AG04449 (cell line): ENCODE measurements at regions not wholly inside any gene's neighbourhood (a gene's known extent, or its start where the extent isn't known, plus 50 kb on each side); places are given as distances from the start of the nearest gene placed in this dataset.

Experiments used
- CTCF ChIA-PET: fragments of 350-600 bp; formaldehyde crosslinking; extraction: SDS; loops from one replicate; lab custom pipeline; 2021; ENCODE audit warnings: antibody characterized with exemption; lab: Yijun Ruan, JAX
- POLR2A ChIA-PET: fragments of 400-600, 350-600 bp; formaldehyde crosslinking; extraction: SDS; loops from one replicate; lab custom pipeline; 2020; ENCODE audit warnings: antibody characterized with exemption, inconsistent platforms; lab: Yijun Ruan, JAX
- DNase-seq: peaks from one replicate; pipeline ENCODE4 v3.0.0-alpha.2; 2010; ENCODE audit warnings: low read depth, low spot score
- H3K4me3 ChIP-seq: 2 replicates; pipeline ENCODE4 v1.5.1; 2011; ENCODE audit warnings: low read depth, mild to moderate bottlenecking, control low read depth, low read length
- TF ChIP-seq, protein P1 (sequence below): IDR thresholded peaks from one replicate; pipeline ENCODE4 v1.5.1; 2011; ENCODE audit warnings: mild to moderate bottlenecking, moderate library complexity, low read length, control low read depth, inconsistent platforms; ENCODE audit not compliant: insufficient read depth; ENCODE audit errors: missing control alignments

DNA sequence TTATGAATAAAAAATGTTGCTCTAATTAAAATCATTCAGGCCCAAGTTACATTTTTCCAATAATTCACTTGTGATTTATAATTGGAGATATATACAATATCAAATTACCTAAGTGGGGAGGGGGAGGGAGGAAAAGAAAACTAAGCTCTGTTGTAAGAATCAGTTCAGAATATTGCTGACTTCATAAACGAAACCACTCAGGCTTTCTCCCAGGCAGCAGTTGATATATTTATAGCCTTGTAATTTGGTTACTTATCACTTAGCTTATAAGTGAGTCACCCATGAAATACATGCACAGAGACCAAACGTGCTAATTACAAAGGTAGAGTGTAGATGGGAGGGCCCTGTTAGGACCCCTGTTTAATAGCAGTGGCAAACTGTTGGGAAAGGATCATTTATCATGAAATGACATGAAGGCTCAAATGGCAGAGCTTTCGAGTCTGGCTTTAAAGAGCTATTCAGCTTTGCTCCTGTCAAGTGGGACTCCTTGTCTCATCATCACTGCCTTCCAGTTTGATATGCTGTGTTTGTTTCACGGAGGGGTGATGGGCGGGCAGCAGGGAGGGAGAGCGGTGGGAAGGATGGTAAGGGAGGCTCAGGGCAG is 105.6 kb upstream of the PGRMC2 start:
- TF ChIP-seq, protein P1, sequence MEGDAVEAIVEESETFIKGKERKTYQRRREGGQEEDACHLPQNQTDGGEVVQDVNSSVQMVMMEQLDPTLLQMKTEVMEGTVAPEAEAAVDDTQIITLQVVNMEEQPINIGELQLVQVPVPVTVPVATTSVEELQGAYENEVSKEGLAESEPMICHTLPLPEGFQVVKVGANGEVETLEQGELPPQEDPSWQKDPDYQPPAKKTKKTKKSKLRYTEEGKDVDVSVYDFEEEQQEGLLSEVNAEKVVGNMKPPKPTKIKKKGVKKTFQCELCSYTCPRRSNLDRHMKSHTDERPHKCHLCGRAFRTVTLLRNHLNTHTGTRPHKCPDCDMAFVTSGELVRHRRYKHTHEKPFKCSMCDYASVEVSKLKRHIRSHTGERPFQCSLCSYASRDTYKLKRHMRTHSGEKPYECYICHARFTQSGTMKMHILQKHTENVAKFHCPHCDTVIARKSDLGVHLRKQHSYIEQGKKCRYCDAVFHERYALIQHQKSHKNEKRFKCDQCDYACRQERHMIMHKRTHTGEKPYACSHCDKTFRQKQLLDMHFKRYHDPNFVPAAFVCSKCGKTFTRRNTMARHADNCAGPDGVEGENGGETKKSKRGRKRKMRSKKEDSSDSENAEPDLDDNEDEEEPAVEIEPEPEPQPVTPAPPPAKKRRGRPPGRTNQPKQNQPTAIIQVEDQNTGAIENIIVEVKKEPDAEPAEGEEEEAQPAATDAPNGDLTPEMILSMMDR, result no peak
- ChIA-PET POLR2A (no interaction called here), CTCF (interaction anchor here (0.9 to 2.2 kb wide), 5 partner anchors 10 to 470 kb away, joined by 3 to 6 read pairs (median 5); no protein-coding TSS in a partner anchor)
- DNase-seq, result no peak
- no peak overlapping the region for H3K4me3 ChIP-seq

DNA sequence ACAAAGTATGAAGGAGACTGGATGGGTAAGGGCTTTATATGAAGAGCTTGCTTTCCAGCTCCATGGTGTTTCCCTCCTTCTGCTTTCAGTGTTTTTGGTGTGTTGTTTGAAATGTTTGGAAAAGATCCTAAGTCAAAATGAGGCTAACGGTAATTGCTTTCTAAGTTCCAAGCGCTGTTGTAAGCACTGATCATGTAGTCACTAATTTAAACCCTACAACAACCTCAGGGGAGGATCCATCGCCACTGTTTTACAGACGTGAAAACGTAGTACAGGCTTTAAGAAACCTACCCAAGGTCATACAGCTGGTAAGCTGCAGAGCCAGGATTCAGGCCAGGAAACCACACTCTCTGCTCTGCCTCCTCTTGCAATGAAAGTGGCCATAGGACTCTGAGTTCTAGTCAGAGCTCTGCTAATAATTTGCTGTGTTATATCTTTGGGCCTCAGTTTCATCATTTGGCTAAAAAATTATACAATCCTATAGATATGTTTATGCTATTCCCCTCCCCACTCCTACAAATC is 102.9 kb upstream of the PGRMC2 start:
- H3K4me3 ChIP-seq, result no peak overlapping the region

DNA sequence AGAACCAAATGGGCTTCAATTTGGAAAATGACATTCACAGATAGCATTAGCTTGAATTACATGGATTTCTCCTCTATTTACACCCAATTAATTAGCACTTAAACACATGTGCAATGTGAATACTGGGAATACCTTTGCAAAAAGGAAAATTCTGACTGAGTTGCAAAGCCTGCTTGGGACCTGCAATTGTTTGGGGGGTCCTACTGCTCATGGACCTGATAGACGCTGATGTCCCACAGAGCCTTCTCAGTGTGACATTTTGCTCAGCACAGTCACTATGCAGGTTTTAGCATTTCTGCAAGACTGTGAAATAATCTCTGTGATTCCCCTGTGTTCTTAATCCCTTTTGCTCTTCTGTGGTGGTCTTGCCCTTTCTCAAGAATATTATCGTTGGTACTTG is 101.2 kb upstream of the PGRMC2 start:
- ChIA-PET POLR2A (no interaction called here), CTCF (interaction anchor here (0.9 to 1.8 kb wide), 3 partner anchors 10 to 101 kb away, joined by 3 to 8 read pairs (median 3); partner anchors contain the start of gene PGRMC2)
- H3K4me3 ChIP-seq, result no peak overlapping the region
- TF ChIP-seq, protein P1, result no peak
- DNase-seq, result no peak

More for the DNA sequence above, 102.9 kb upstream of the PGRMC2 start:
- no peak for DNase-seq
- ChIA-PET CTCF (interaction anchor here (0.9 to 1.9 kb wide), 5 partner anchors 38 to 472 kb away, joined by 3 to 8 read pairs (median 4); partner anchors contain the start of gene JADE1), POLR2A (interaction anchor here (1.0 kb wide), 1 partner anchor 163 kb away, joined by 3 read pairs; no protein-coding TSS in a partner anchor)
- TF ChIP-seq, protein P1, result no peak

DNA sequence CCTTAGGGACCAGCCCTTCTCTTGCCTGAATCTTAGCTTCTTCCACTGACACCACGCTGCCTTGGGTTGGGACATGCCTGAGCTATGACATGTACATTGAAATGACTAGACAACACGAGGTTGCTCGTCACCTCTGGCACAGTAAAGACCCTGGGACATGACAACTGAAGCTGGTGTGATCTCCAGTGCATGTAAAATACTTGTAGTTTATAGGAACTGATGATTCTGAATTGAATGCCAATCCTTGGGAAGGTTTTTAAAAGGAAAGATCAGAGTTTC is 100.7 kb upstream of the PGRMC2 start:
- ChIA-PET CTCF (interaction anchor here (0.9 to 1.8 kb wide), 3 partner anchors 9 to 100 kb away, joined by 3 to 8 read pairs (median 3); partner anchors contain the start of gene PGRMC2), POLR2A (interaction anchor here (1.0 to 1.2 kb wide), 3 partner anchors 30 to 166 kb away, joined by 3 to 5 read pairs (median 4); no protein-coding TSS in a partner anchor)
- no peak overlapping the region for H3K4me3 ChIP-seq
- TF ChIP-seq, protein P1, result no peak
- no peak for DNase-seq

DNA sequence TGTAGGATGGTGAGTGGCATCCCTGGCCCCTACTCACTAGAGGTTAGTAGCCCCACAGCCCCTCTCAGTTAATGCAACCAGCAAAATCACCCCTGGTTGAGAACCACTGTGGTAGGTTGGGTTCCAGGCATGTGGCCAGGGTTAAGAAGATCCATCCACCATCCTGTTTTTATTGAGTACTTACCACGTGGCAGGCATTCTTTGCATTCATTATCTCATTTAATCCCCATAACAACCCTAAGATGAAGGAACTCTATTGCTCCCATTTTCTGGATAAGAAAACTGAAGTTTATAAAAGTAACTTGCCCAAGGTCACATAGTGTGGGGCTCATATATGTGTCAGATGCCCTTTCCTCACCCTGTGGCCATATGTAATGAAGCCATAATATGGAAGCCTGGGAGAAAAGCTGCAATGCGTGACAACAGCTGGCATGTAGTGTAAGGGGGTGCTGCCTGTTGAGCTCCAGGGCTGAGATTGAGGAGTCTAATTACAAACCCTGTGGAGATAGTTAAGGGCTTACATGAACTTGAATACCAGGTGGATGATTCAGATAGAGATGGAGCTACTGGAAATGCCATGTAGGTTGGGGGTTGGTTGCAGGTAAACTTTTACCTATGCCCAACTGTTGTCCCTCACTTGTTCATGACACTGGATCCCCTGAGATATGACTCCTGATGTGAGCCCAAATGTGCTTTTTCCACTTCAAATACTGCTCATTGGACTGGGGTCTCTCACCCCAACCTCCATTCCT is 100.2 kb upstream of the PGRMC2 start:
- ChIA-PET CTCF (interaction anchor here (0.9 to 5.2 kb wide), 5 partner anchors 8 to 475 kb away, joined by 3 to 24 read pairs (median 3); partner anchors contain the start of gene PGRMC2), POLR2A (interaction anchor here (1.0 to 1.2 kb wide), 3 partner anchors 30 to 166 kb away, joined by 3 to 5 read pairs (median 4); no protein-coding TSS in a partner anchor)

More for the DNA sequence above, 100.2 kb upstream of the PGRMC2 start:
- TF ChIP-seq, protein P1, result no peak
- no peak overlapping the region for H3K4me3 ChIP-seq
- DNase-seq, result no peak
